ENCODE measurements at regions not wholly inside any gene's neighbourhood (a gene's known extent, or its start where the extent isn't known, plus 50 kb on each side); places are given as distances from the start of the nearest gene placed in this dataset.

- 52% methylated on average over 5 of the region's 5 CpGs for WGBS
- peak; percentile 32 to 40 for ATAC-seq
- Histone ChIP-seq H3K27ac (ENCODE audit: low read length) (no peak overlapping the region), H3K4me1 (ENCODE audit: control insufficient read depth, insufficient read depth, low read length) (no peaks in the 10 kb centered on the region), H3K4me3 (ENCODE audit: low read length) (no peak overlapping the region), H3K27me3 (ENCODE audit: control insufficient read depth, insufficient read depth) (no peaks in the 10 kb centered on the region), H3K9me3 (ENCODE audit: control insufficient read depth, low read length) (no peaks in the 10 kb centered on the region)
- intact Hi-C loops (cut with DNase I), result no loop called here
- DNase-seq, result peak in 1 of 3 donors; percentile 49
Observed at GRCh38 chr10:44513591-44513990, 128.7 kb upstream of the CXCL12 start.

- no peak for ATAC-seq
- 59% methylated on average over 6 of the region's 6 CpGs for WGBS
- no peaks in the 10 kb centered on the region for H3K27me3 ChIP-seq (ENCODE audit: control insufficient read depth, insufficient read depth)
- H3K4me1 ChIP-seq (ENCODE audit: control insufficient read depth, insufficient read depth, low read length), result no peaks in the 10 kb centered on the region
- no peak overlapping the region for H3K27ac ChIP-seq (ENCODE audit: low read length)
- no peak overlapping the region for H3K4me3 ChIP-seq (ENCODE audit: low read length)
- no peaks in the 10 kb centered on the region for H3K9me3 ChIP-seq (ENCODE audit: control insufficient read depth, low read length)
- no peak for DNase-seq
- intact Hi-C loops (cut with DNase I), result no loop called here
Observed at GRCh38 chr10:44516891-44517290, 132.0 kb upstream of the CXCL12 start.

- intact Hi-C loops (cut with DNase I), result no loop called here
- WGBS, result 88% methylated on average over 7 of the region's 7 CpGs
Observed at GRCh38 chr10:44517635-44518034, 132.7 kb upstream of the CXCL12 start.

GRCh38 chr10:44519361-44519760 is 134.5 kb upstream of the CXCL12 start:
- WGBS, result 46% methylated on average over 2 of the region's 2 CpGs
- ATAC-seq (no peak), DNase-seq (no peak)
- no peak overlapping the region for H3K4me3 ChIP-seq (ENCODE audit: low read length)
- intact Hi-C loops (cut with DNase I), result no loop called here
- H3K27me3 ChIP-seq (ENCODE audit: control insufficient read depth, insufficient read depth), result no peaks in the 10 kb centered on the region
- H3K4me1 ChIP-seq (ENCODE audit: control insufficient read depth, insufficient read depth, low read length), result no peaks in the 10 kb centered on the region
- H3K9me3 ChIP-seq (ENCODE audit: control insufficient read depth, low read length), result no peaks in the 10 kb centered on the region
- no peak overlapping the region for H3K27ac ChIP-seq (ENCODE audit: low read length)

More at GRCh38 chr10:44517635-44518034, 132.7 kb upstream of the CXCL12 start:
- ATAC-seq (no peak), DNase-seq (no peak)
- no peaks in the 10 kb centered on the region for H3K9me3 ChIP-seq (ENCODE audit: control insufficient read depth, low read length)
- H3K27ac ChIP-seq (ENCODE audit: low read length), result no peak overlapping the region
- H3K27me3 ChIP-seq (ENCODE audit: control insufficient read depth, insufficient read depth), result no peaks in the 10 kb centered on the region
- no peak overlapping the region for H3K4me3 ChIP-seq (ENCODE audit: low read length)
- no peaks in the 10 kb centered on the region for H3K4me1 ChIP-seq (ENCODE audit: control insufficient read depth, insufficient read depth, low read length)

GRCh38 chr10:44520651-44521050 is 135.8 kb upstream of the CXCL12 start:
- WGBS, result 88% methylated on average over 2 of the region's 2 CpGs
- H3K27ac ChIP-seq (ENCODE audit: low read length), result no peak overlapping the region
- intact Hi-C loops (cut with DNase I), result no loop called here
- H3K9me3 ChIP-seq (ENCODE audit: control insufficient read depth, low read length), result no peaks in the 10 kb centered on the region
- no peak overlapping the region for H3K4me3 ChIP-seq (ENCODE audit: low read length)
- no peaks in the 10 kb centered on the region for H3K4me1 ChIP-seq (ENCODE audit: control insufficient read depth, insufficient read depth, low read length)
- ATAC-seq, result no peak
- H3K27me3 ChIP-seq (ENCODE audit: control insufficient read depth, insufficient read depth), result no peaks in the 10 kb centered on the region
- no peak for DNase-seq

- H3K27me3 ChIP-seq (ENCODE audit: control insufficient read depth, insufficient read depth), result no peaks in the 10 kb centered on the region
- H3K4me1 ChIP-seq (ENCODE audit: control insufficient read depth, insufficient read depth, low read length), result no peaks in the 10 kb centered on the region
- WGBS, result 94% methylated on average over 3 of the region's 3 CpGs
- intact Hi-C loops (cut with DNase I), result no loop called here
- DNase-seq, result no peak
- H3K9me3 ChIP-seq (ENCODE audit: control insufficient read depth, low read length), result no peaks in the 10 kb centered on the region
- no peak for ATAC-seq
- no peak overlapping the region for H3K4me3 ChIP-seq (ENCODE audit: low read length)
- no peak overlapping the region for H3K27ac ChIP-seq (ENCODE audit: low read length)
Observed at GRCh38 chr10:44539178-44539577, 154.3 kb upstream of the CXCL12 start.

GRCh38 chr10:44552726-44553125 is 167.8 kb upstream of the CXCL12 start:
- Histone ChIP-seq H3K4me3 (ENCODE audit: low read length) (no peak overlapping the region), H3K27me3 (ENCODE audit: control insufficient read depth, insufficient read depth) (no peaks in the 10 kb centered on the region), H3K4me1 (ENCODE audit: control insufficient read depth, insufficient read depth, low read length) (no peaks in the 10 kb centered on the region), H3K27ac (ENCODE audit: low read length) (no peak overlapping the region), H3K9me3 (ENCODE audit: control insufficient read depth, low read length) (peaks cover 5% of the 10 kb centered on the region)
- WGBS, result 84% methylated on average over 8 of the region's 8 CpGs
- DNase-seq, result no peak
- no peak for ATAC-seq
- intact Hi-C loops (cut with DNase I), result no loop called here

GRCh38 chr10:44557596-44558191 is 172.8 kb upstream of the CXCL12 start:
- Histone ChIP-seq H3K27me3 (ENCODE audit: control insufficient read depth, insufficient read depth) (no peaks in the 10 kb centered on the region), H3K27ac (ENCODE audit: low read length) (no peak overlapping the region), H3K4me1 (ENCODE audit: control insufficient read depth, insufficient read depth, low read length) (no peaks in the 10 kb centered on the region), H3K4me3 (ENCODE audit: low read length) (no peak overlapping the region), H3K9me3 (ENCODE audit: control insufficient read depth, low read length) (no peaks in the 10 kb centered on the region)
- ATAC-seq (peak in 1 of 2 donors; percentile 35), DNase-seq (no peak)
- 85% methylated on average over 7 of the region's 7 CpGs for WGBS
- intact Hi-C loops (cut with DNase I), result no loop called here

GRCh38 chr10:44558521-44558920 is 173.6 kb upstream of the CXCL12 start:
- no peak overlapping the region for H3K4me3 ChIP-seq (ENCODE audit: low read length)
- intact Hi-C loops (cut with DNase I), result no loop called here
- DNase-seq (no peak), ATAC-seq (no peak)
- H3K27ac ChIP-seq (ENCODE audit: low read length), result no peak overlapping the region
- H3K27me3 ChIP-seq (ENCODE audit: control insufficient read depth, insufficient read depth), result no peaks in the 10 kb centered on the region
- no peaks in the 10 kb centered on the region for H3K4me1 ChIP-seq (ENCODE audit: control insufficient read depth, insufficient read depth, low read length)
- H3K9me3 ChIP-seq (ENCODE audit: control insufficient read depth, low read length), result no peaks in the 10 kb centered on the region

- H3K4me3 ChIP-seq (ENCODE audit: low read length), result no peak overlapping the region
- H3K27ac ChIP-seq (ENCODE audit: low read length), result no peak overlapping the region
- WGBS, result 91% methylated on average over 1 of the region's 1 CpG
- no peak for ATAC-seq
- DNase-seq, result no peak
- H3K4me1 ChIP-seq (ENCODE audit: control insufficient read depth, insufficient read depth, low read length), result no peaks in the 10 kb centered on the region
- H3K9me3 ChIP-seq (ENCODE audit: control insufficient read depth, low read length), result no peaks in the 10 kb centered on the region
- no peaks in the 10 kb centered on the region for H3K27me3 ChIP-seq (ENCODE audit: control insufficient read depth, insufficient read depth)
- intact Hi-C loops (cut with DNase I), result no loop called here
Observed at GRCh38 chr10:44564361-44564760, 179.5 kb upstream of the CXCL12 start.

- Histone ChIP-seq H3K27me3 (ENCODE audit: control insufficient read depth, insufficient read depth) (no peaks in the 10 kb centered on the region), H3K9me3 (ENCODE audit: control insufficient read depth, low read length) (no peaks in the 10 kb centered on the region), H3K27ac (ENCODE audit: low read length) (no peak overlapping the region), H3K4me3 (ENCODE audit: low read length) (no peak overlapping the region), H3K4me1 (ENCODE audit: control insufficient read depth, insufficient read depth, low read length) (no peaks in the 10 kb centered on the region)
- no peak for DNase-seq
- intact Hi-C loops (cut with DNase I), result no loop called here
- no peak for ATAC-seq
- 62% methylated on average over 3 of the region's 3 CpGs for WGBS
Observed at GRCh38 chr10:44564790-44565189, 179.9 kb upstream of the CXCL12 start.

- Histone ChIP-seq H3K27ac (ENCODE audit: low read length) (no peak overlapping the region), H3K4me3 (ENCODE audit: low read length) (no peak overlapping the region), H3K27me3 (ENCODE audit: control insufficient read depth, insufficient read depth) (no peaks in the 10 kb centered on the region), H3K9me3 (ENCODE audit: control insufficient read depth, low read length) (no peaks in the 10 kb centered on the region), H3K4me1 (ENCODE audit: control insufficient read depth, insufficient read depth, low read length) (no peaks in the 10 kb centered on the region)
- DNase-seq, result no peak
- WGBS, result 40% methylated on average over 1 of the region's 1 CpG
- ATAC-seq, result no peak
- intact Hi-C loops (cut with DNase I), result no loop called here
Observed at GRCh38 chr10:44566786-44567185, 181.9 kb upstream of the CXCL12 start.

Measured in right cardiac atrium (tissue), 5 donors.